Activated naive CD4-positive, alpha-beta T cell treated with anti-CD3 and anti-CD28 coated beads, Interleukin-2, amount 50 U/mL, for 24 hours (primary cell): ENCODE measurements at regions not wholly inside any gene's neighbourhood (a gene's known extent, or its start where the extent isn't known, plus 50 kb on each side); places are given as distances from the start of the nearest gene placed in this dataset.
"Not testable (repeated sequence)": the region's sequence is repeated elsewhere in the genome, so short reads cannot be mapped to it uniquely, and the experiment has no call there.

Source experiments
- H3K27ac Mint-ChIP-seq: one replicate; pipeline ENCODE4 v1.8.0; 2021; ENCODE audit warnings: mild to moderate bottlenecking, mixed read lengths
- H3K27me3 Mint-ChIP-seq: one replicate; pipeline ENCODE4 v1.8.0; 2021; ENCODE audit warnings: mixed read lengths
- H3K36me3 Mint-ChIP-seq: one replicate; pipeline ENCODE4 v1.8.0; 2021; ENCODE audit warnings: mixed read lengths
- H3K4me1 Mint-ChIP-seq: one replicate; pipeline ENCODE4 v1.8.0; 2021; ENCODE audit warnings: mixed read lengths
- H3K4me3 Mint-ChIP-seq: one replicate; pipeline ENCODE4 v1.8.0; 2021; ENCODE audit warnings: mild to moderate bottlenecking, mixed read lengths
- H3K9me3 Mint-ChIP-seq: one replicate; pipeline ENCODE4 v1.8.0; 2021; ENCODE audit warnings: mixed read lengths

DNA sequence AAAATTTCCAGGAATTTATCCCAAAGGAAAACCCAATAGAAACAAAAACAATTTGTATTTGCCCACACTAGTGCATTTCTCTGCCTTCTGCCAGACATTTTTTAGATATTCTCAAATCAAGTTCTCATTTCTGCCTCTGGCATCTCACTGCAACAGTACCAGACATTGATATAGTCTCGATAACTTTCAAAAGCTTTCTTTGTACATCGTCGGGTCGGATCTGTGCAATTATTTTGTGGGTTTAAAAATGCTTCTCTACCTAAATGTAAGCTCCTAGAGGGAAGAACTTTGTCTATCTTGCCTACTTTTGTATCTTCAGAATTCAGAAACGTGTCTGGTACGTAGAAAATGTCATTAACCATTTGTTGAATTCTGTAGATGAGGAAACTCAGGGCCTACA lies 125.5 kb upstream of the LIFR start:
- H3K4me3 Mint-ChIP-seq: no peak overlapping the region
- H3K36me3 Mint-ChIP-seq: no peaks in the 10 kb centered on the region
- no peaks in the 10 kb centered on the region for H3K9me3 Mint-ChIP-seq
- H3K27me3 Mint-ChIP-seq: no peaks in the 10 kb centered on the region
- no peaks in the 10 kb centered on the region for H3K4me1 Mint-ChIP-seq
- no peak overlapping the region for H3K27ac Mint-ChIP-seq

DNA sequence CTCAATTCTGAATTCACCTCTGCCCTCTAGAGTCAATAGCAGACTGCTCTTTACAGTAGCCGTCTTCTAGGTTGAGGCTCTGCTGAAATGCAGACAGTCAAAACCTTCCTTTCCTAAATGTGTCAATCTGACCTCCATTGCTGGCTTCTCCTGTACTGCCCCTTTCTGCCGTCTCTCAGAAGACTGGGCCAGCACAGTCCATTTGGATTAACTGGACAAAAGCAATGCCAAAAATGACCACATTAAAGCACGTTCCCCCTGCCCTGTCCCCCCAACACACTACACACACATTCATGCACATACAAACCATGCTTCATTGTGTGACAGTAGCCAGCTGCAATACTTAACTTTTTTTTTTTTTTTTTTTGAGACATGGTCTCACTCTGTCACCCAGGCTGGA lies 130.2 kb upstream of the LIFR start:
- no peaks in the 10 kb centered on the region for H3K36me3 Mint-ChIP-seq

DNA sequence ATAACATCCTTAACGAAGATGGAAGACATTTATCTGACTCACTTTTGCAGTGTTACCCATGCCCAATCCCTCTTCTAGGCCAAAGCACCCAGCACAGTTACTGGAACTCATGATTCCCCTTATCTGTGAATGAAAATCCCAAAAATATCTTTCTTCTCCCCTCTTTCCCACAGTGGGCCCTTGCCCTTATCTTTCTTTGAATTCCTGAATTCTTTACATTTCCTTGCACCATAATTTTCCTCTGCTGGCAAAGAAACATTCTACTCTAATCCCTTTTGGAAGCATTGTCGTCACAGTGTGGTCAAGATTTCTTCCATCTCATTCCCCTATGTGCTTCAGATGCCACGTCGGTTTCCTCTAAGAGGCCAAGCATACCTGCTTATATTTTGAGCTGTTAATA lies 135.9 kb upstream of the LIFR start:
- H3K4me3 Mint-ChIP-seq: no peak overlapping the region
- no peak overlapping the region for H3K27ac Mint-ChIP-seq
- H3K36me3 Mint-ChIP-seq: no peaks in the 10 kb centered on the region
- H3K9me3 Mint-ChIP-seq: no peaks in the 10 kb centered on the region
- peaks cover 19% of the 10 kb centered on the region for H3K27me3 Mint-ChIP-seq
- H3K4me1 Mint-ChIP-seq: no peaks in the 10 kb centered on the region

More for the DNA sequence above, 130.2 kb upstream of the LIFR start:
- H3K4me3 Mint-ChIP-seq: no peak overlapping the region
- peaks cover 7% of the 10 kb centered on the region for H3K27me3 Mint-ChIP-seq
- H3K9me3 Mint-ChIP-seq: no peaks in the 10 kb centered on the region
- no peak overlapping the region for H3K27ac Mint-ChIP-seq
- no peaks in the 10 kb centered on the region for H3K4me1 Mint-ChIP-seq

DNA sequence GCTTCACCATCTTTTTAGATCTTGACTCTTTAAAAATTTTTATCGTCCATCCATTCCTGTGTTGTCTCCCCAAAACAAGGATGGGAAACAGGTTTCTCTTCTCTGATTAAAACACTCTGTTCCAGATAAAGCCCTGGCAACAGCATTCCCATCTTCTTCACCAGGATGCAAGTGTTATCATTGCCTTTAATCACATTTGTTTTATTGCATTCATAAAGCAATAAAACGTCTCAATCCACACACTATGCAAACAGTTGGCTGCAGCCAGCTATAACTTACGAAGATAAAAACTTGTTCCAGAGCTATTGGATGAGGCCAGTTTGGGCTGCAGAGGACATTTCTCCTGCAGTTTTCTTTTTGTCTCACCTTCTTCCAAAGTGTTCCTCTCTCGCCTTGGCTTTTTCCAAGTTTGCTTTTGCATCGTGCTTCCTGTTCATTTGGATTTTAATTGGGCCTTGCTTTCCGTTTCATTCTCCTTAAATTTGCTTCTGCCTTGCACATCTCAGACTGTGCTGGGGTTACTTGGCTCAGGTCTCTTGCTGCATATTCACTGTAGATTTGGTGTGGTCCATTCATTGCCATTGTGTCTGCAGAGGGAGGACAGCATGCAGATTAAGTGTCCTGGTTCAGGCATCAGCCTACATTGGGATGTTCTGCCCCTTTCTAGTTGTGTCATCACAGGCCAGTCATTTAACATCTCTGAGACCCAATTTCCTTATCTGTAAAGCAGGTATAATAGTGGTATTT lies 136.5 kb upstream of the LIFR start:
- Mint-ChIP-seq H3K27ac (no peak overlapping the region), H3K9me3 (no peaks in the 10 kb centered on the region), H3K4me3 (no peak overlapping the region), H3K27me3 (peaks cover 19% of the 10 kb centered on the region), H3K36me3 (no peaks in the 10 kb centered on the region), H3K4me1 (no peaks in the 10 kb centered on the region)

DNA sequence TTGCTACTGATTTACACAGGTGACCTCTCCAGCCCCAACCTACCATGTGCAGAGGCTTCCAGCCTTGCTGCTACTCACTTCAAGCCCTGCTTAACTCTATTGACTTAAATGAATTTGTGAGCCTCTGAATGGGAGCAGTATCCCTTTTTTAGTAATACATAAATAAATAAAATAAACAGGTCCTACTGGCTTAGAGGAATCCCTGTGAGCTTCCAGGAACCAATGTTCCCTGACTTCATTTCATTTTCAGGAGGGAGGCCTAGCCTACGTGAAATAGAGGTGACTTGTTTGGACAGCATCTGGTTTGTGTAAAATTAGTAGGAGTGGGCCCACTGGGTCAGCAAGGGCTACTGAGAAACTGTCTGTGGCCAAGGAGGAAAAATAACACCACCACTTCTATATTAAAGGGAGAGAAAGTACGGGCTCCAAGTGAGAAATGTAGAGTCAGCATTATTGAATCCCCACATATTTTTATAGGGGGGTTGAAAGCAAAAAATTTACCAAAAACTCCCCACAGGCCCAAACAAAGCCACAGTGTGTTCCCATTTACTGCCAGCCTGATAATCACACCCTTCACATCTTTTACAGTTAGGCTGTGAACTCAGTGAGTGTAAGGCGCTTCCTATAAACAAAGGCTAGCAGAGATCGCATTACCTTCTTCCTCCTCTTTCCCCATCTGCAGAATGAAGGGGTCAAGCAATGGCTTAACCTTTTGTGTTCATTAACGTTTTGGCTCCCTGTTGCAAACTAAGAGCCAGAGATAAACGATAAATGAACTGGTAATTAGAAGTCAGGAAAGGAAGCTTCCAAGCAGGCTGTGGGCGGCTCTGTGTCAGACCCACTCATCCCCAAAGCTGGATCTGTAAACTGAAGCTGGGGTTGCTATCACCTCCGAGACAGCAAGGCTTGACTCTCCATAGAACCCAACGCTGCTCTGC lies 138.8 kb upstream of the LIFR start:
- no peak overlapping the region for H3K4me3 Mint-ChIP-seq
- H3K36me3 Mint-ChIP-seq: no peaks in the 10 kb centered on the region
- H3K27ac Mint-ChIP-seq: no peak overlapping the region
- H3K4me1 Mint-ChIP-seq: no peaks in the 10 kb centered on the region
- H3K27me3 Mint-ChIP-seq: peaks cover 17% of the 10 kb centered on the region
- no peaks in the 10 kb centered on the region for H3K9me3 Mint-ChIP-seq

DNA sequence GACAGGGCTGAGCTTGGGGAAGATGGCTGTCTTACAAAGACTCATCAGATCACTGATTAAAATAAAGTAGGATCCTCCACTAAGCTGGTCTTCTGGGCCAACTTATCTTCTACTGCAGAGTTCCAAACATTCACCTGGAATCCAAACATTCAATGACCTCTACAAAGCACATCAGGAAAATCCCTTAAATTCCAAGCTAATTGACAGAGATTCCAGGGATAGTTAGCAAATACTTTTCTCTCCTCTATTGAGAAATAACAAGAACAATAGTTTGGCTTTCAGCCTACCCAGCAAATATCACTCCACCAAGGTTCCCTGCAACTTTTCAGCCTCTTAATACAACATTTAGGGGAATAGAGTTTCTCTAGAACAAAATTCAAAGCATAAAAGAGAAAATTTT lies 140.6 kb upstream of the LIFR start:
- no peaks in the 10 kb centered on the region for H3K4me1 Mint-ChIP-seq
- no peak overlapping the region for H3K27ac Mint-ChIP-seq
- H3K4me3 Mint-ChIP-seq: no peak overlapping the region
- H3K27me3 Mint-ChIP-seq: peaks cover 15% of the 10 kb centered on the region
- no peaks in the 10 kb centered on the region for H3K36me3 Mint-ChIP-seq
- no peaks in the 10 kb centered on the region for H3K9me3 Mint-ChIP-seq

DNA sequence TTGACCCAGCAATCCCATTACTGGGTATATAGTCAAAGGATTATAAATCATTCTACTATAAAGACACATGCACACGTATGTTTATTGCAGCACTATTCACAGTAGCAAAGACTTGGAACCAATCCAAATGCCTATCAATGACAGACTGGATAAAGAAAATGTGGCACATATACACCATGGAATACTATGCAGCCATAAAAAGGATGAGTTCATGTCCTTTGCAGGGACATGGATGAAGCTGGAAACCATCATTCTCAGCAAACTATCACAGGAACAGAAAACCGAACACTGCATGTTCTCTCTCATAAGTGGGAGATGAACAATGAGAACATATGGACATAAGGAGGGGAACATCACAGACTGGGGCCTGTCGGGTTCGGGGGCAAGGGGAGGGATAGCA lies 140.3 kb upstream of the OSMR start:
- not testable (repeated sequence) for H3K27ac Mint-ChIP-seq, H3K4me3 Mint-ChIP-seq, H3K4me1 Mint-ChIP-seq, H3K36me3 Mint-ChIP-seq, H3K9me3 Mint-ChIP-seq, H3K27me3 Mint-ChIP-seq

DNA sequence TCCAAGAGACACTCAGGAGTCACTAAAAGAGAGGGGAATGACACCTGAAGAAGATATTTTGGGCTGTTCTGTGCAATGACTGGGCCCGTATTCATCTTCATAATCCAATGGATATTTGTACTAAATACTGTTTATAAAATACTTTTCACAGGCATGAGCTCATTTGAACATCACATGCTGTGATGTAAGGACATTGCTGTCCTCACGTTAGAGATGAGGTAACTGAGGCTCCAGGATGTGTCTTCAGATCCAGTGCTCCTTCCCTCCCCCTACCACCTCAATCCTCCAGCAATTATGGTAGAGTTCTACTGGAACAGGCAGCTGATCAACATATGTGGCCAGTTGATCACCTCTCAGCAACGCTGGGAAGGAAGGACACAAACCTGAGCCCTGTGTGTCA lies 139.4 kb upstream of the OSMR start:
- H3K4me1 Mint-ChIP-seq: no peaks in the 10 kb centered on the region
- no peak overlapping the region for H3K4me3 Mint-ChIP-seq
- no peak overlapping the region for H3K27ac Mint-ChIP-seq
- H3K27me3 Mint-ChIP-seq: no peaks in the 10 kb centered on the region
- H3K36me3 Mint-ChIP-seq: no peaks in the 10 kb centered on the region
- H3K9me3 Mint-ChIP-seq: no peaks in the 10 kb centered on the region

DNA sequence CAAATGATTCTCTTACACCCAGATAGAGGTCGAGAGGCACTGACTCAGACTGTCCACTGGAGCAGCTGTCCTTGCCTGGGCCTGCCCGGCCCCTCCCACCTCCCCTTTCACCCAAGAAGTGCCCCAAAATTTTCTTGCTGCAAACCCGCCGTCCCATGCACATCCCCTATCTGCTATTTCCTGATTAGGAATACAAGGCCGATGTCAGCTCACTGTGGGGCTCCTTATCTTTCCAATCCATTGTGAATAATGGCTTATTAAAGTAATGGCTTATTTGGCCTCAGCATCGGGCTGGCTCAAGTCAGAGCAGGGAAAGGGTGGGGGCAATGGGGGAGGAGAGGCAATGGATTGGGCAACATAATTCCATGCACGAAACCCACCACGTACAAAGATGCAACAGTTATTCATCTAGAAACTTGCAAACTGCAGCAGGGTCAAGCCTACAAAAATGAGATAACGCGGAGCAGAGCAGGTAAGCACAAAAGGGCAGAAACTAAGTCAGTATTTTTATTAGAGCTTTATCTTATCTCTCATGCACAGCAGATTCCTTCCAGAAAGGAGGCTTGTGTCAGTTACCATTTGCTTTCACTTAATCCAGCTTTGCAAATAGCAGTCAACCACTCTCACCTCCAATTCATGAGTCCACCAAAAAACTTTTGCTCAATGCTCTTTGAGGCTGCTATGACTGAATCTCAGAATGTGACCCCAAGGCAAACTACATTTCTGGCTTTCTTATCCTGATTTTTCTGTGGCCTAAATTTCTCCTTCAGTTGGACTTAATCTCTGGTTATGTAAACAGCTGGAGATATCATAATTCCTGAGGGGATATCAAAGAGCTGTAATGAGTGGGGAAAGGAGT lies 138.2 kb upstream of the OSMR start:
- no peaks in the 10 kb centered on the region for H3K36me3 Mint-ChIP-seq
- H3K27ac Mint-ChIP-seq: no peak overlapping the region
- H3K4me3 Mint-ChIP-seq: no peak overlapping the region
- no peaks in the 10 kb centered on the region for H3K4me1 Mint-ChIP-seq
- H3K27me3 Mint-ChIP-seq: no peaks in the 10 kb centered on the region
- H3K9me3 Mint-ChIP-seq: no peaks in the 10 kb centered on the region

DNA sequence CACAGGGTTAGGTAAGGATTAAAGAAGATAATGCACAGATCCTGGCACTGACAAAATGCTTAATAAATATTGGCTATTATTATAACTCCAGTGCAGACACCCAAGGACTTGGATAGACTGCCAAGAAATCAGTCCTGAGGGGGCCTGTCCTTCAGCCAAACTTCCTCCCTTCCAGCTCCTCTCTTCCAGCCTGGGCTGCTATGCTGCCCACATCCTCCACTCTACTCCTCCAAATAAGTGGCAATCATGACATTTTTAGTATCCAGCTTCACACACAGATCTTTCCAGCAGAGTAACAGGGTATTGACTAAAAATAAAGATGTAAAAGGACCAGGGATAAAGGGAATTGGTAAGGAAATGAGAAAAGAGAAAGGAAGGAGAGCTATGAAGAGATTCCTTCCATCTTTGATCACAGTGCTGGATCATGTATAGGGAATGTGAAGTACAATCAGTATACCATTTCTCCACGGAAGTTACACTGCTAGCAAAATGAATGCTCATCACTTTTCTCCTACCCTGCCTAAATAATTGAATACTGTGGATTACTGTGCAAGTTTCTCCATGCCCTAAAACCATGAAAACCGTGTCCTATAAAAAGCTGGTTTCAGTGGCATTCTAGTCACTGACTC lies 136.0 kb upstream of the OSMR start:
- no peaks in the 10 kb centered on the region for H3K9me3 Mint-ChIP-seq
- no peak overlapping the region for H3K4me3 Mint-ChIP-seq
- H3K36me3 Mint-ChIP-seq: no peaks in the 10 kb centered on the region

DNA sequence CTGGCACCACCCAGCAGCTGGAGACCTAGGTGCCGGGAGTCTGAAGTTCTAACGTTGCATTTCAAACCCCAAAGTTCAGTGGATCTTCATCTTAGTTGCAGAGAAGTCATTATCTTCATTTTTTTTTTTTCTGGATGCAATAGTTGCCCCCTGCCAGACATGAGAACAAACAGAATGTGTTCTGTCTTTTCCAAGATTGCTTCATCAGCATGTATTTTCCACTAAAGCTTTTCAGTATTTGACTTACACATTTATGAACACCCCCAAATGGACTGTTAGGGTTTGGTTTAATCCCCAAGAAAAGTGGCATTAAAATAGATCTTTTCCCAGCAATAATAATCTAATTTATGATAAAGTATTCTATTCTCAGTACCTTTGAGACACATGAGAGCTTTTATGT lies 135.2 kb upstream of the OSMR start:
- H3K27me3 Mint-ChIP-seq: no peaks in the 10 kb centered on the region
- no peak overlapping the region for H3K27ac Mint-ChIP-seq
- no peaks in the 10 kb centered on the region for H3K4me1 Mint-ChIP-seq
- H3K9me3 Mint-ChIP-seq: no peaks in the 10 kb centered on the region
- H3K36me3 Mint-ChIP-seq: no peaks in the 10 kb centered on the region
- no peak overlapping the region for H3K4me3 Mint-ChIP-seq

More for the DNA sequence above, 136.0 kb upstream of the OSMR start:
- Mint-ChIP-seq H3K27ac (no peak overlapping the region), H3K27me3 (no peaks in the 10 kb centered on the region), H3K4me1 (no peaks in the 10 kb centered on the region)

DNA sequence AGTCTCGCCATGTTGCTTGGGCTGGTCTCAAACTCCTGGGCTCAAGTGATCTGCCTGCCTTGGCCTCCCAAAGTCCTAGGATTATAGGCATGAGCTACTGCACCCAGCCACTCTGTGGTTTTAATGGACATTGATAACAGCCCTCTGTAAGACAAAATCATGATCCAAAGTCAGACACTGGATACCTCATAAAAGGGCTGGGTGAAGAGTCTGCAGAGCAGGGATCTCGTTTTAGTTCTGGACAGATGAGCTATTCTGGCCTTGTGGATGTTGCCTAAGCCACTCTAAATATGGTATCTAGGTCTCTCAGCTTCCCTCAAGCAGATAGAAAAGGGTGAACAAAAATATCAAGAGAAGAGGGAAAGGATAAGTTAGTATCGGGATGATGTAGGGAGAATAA lies 133.4 kb upstream of the OSMR start:
- Mint-ChIP-seq H3K36me3 (no peaks in the 10 kb centered on the region), H3K27ac (no peak overlapping the region), H3K4me1 (no peaks in the 10 kb centered on the region), H3K27me3 (no peaks in the 10 kb centered on the region), H3K9me3 (no peaks in the 10 kb centered on the region), H3K4me3 (no peak overlapping the region)

DNA sequence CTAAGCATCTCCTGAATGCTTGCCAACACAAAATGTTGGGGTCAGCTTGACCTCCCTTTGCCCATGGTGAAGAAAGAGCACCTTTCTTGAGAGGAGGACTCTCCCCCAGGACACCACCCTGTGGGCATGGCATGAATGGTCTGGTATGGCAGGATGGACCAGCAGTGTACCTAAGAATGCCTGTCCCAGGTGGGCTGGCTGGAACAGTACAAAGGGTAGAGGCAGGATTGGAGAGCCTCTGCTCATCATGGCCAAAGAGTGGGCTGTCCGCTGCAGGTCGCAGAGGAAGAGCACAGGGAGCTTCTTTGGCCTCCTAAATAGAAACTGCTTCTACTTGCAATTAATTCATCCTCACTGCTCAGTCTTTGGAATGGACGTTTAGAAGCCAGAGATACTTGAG lies 131.6 kb upstream of the OSMR start:
- Mint-ChIP-seq H3K9me3 (no peaks in the 10 kb centered on the region), H3K27me3 (no peaks in the 10 kb centered on the region), H3K27ac (no peak overlapping the region), H3K4me1 (no peaks in the 10 kb centered on the region), H3K36me3 (no peaks in the 10 kb centered on the region), H3K4me3 (no peak overlapping the region)

DNA sequence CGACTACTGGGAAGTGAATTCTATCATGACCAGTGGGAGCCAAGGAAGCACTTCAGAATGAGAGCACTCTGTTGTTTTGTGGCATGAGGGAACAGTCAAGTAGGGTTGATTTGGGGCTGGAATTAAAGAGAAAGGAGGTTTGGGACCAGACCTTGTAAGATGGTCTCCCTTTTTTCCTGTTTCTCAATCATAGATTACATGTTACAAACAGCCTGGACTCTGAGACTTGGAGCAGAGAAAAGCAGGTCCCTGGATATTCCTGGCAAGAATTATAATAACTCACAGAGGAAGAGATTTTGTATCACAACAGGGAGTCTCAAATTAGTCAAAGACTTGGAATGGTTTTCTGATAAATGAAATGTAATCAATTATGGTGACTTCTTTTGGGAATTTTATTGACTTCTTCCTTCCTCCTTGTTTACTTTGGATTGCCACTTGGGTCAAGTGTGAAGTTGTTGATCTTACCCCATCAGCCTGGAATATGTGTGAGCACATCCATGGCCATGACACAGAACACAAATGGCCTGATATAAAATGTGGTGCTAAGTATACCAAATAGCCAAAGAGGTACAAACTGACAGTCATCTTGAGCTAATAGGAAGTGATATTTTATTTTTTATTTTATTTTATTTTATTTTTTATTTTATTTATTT lies 131.0 kb upstream of the OSMR start:
- H3K9me3 Mint-ChIP-seq: no peaks in the 10 kb centered on the region
- no peaks in the 10 kb centered on the region for H3K27me3 Mint-ChIP-seq
- H3K36me3 Mint-ChIP-seq: no peaks in the 10 kb centered on the region
- no peaks in the 10 kb centered on the region for H3K4me1 Mint-ChIP-seq
- no peak overlapping the region for H3K4me3 Mint-ChIP-seq
- H3K27ac Mint-ChIP-seq: no peak overlapping the region

DNA sequence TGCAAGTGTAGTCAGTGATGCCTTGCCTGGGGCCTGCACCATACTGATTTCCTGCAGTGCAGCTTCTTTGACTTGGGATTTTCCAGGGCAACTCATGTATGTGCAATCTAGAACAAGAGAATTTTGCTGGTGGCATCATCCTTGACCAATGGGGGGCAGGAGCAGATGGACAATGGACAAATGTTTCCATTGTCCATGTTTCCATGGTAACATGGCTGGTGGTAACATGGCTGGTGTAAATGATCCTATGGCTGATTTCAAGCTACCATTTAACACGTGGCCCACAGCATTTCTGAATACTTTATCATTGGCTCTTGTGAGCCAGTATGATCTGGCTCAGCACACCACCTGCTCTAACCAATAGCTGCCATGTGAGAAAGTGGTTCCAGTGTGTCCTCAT lies 130.1 kb upstream of the OSMR start:
- no peaks in the 10 kb centered on the region for H3K36me3 Mint-ChIP-seq
- no peak overlapping the region for H3K27ac Mint-ChIP-seq

More for the DNA sequence above, 130.1 kb upstream of the OSMR start:
- Mint-ChIP-seq H3K27me3 (peaks cover under 1% of the 10 kb centered on the region), H3K4me1 (no peaks in the 10 kb centered on the region), H3K4me3 (no peak overlapping the region), H3K9me3 (no peaks in the 10 kb centered on the region)
